HFFc6 (cell line): ENCODE measurements at regions not wholly inside any gene's neighbourhood (a gene's known extent, or its start where the extent isn't known, plus 50 kb on each side); places are given as distances from the start of the nearest gene placed in this dataset.
"Not testable (repeated sequence)": the region's sequence is repeated elsewhere in the genome, so short reads cannot be mapped to it uniquely, and the experiment has no call there.

Source experiments
- DNase-seq: peaks from one replicate; pipeline ENCODE4 v3.0.0-alpha.2; 2018
- H3K27ac Mint-ChIP-seq: 2 replicates; pipeline ENCODE4 v1.8.0; 2020; ENCODE audit warnings: mild to moderate bottlenecking, mixed read lengths
- H3K27me3 Mint-ChIP-seq: 2 replicates; pipeline ENCODE4 v1.8.0; 2021; ENCODE audit warnings: mild to moderate bottlenecking, moderate library complexity, mixed read lengths; ENCODE audit not compliant: insufficient read depth
- H3K36me3 Mint-ChIP-seq: 2 replicates; pipeline ENCODE4 v1.8.0; 2021; ENCODE audit warnings: low read depth, mixed read lengths
- H3K4me1 Mint-ChIP-seq: 2 replicates; pipeline ENCODE4 v1.8.0; 2020; ENCODE audit warnings: low read depth, mixed read lengths
- H3K4me3 Mint-ChIP-seq: 2 replicates; pipeline ENCODE4 v1.8.0; 2020; ENCODE audit warnings: mild to moderate bottlenecking, moderate library complexity, mixed read lengths
- H3K9me3 Mint-ChIP-seq: 2 replicates; pipeline ENCODE4 v1.8.0; 2020; ENCODE audit warnings: mild to moderate bottlenecking, mixed read lengths

DNA sequence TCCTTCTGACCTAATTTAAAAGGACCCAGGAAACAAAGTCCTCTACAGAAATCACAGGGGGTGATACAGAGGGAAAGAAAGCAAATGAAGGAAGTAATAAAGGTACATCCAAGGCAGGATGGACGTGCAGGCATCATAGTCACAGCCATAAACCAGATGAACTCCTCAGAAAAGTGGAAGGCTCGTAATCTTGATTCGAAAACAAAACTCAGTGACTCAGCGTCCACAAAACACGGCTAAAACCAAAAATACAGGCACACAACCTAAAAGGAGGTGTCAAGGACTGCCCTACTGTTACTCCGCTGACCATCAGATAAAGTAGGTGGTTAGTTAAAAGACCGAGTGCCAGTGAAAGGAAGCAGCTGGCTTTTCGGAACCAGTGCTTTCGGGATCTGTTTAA, 81.5 kb downstream of the TRIM69 start:
- not testable (repeated sequence) for H3K9me3 Mint-ChIP-seq, H3K36me3 Mint-ChIP-seq, DNase-seq, H3K4me3 Mint-ChIP-seq, H3K27ac Mint-ChIP-seq, H3K4me1 Mint-ChIP-seq
- H3K27me3 Mint-ChIP-seq: peaks cover 16% of the 10 kb centered on the region

DNA sequence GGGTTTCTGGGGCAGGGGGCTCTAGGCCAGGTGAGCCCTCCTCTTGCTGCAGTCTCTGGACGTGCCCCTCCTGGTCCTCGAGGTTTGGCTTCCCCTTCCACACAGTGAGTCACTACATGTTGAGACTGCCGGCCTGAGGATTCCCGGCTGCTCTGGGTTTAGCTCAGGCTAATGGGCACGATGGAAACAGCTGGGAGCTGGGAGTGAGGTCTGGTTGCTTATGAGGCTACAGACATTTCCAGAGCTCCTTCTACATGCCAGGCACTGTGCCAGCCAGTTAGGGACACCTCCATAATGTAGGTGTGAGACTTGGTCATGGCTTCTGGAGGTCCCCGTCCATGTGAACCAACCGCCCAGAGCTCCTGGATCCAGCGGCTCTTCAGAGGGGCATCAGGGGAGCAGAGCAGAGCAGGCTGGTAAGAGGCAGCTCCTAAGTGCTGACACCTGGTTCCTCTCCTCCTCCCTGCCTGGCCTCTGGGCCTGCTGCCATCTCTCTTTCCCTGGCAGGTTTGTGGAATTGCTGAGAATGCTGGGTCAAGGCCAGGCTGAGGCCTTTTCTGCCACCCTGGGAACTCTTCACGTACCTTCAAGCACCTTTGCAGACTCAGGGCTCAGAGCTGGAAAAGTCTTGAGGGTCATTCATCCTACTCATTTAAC, 83.1 kb downstream of the TRIM69 start:
- H3K9me3 Mint-ChIP-seq, H3K27me3 Mint-ChIP-seq, H3K36me3 Mint-ChIP-seq, H3K27ac Mint-ChIP-seq, H3K4me1 Mint-ChIP-seq, H3K4me3 Mint-ChIP-seq, DNase-seq: not testable (repeated sequence)

- H3K36me3 Mint-ChIP-seq, H3K4me1 Mint-ChIP-seq, H3K27me3 Mint-ChIP-seq, DNase-seq, H3K27ac Mint-ChIP-seq, H3K4me3 Mint-ChIP-seq, H3K9me3 Mint-ChIP-seq: not testable (repeated sequence)
Observed at GRCh38 chr15:44820535-44820934, 84.2 kb downstream of the TRIM69 start.

GRCh38 chr15:44820967-44821366, 84.6 kb downstream of the TRIM69 start:
- H3K27ac Mint-ChIP-seq, H3K4me1 Mint-ChIP-seq, DNase-seq, H3K9me3 Mint-ChIP-seq, H3K36me3 Mint-ChIP-seq, H3K4me3 Mint-ChIP-seq, H3K27me3 Mint-ChIP-seq: not testable (repeated sequence)

- H3K27ac Mint-ChIP-seq, H3K4me1 Mint-ChIP-seq, H3K36me3 Mint-ChIP-seq, H3K9me3 Mint-ChIP-seq, H3K4me3 Mint-ChIP-seq, DNase-seq, H3K27me3 Mint-ChIP-seq: not testable (repeated sequence)
Observed at GRCh38 chr15:44824277-44825145, 88.2 kb downstream of the TRIM69 start.

DNA sequence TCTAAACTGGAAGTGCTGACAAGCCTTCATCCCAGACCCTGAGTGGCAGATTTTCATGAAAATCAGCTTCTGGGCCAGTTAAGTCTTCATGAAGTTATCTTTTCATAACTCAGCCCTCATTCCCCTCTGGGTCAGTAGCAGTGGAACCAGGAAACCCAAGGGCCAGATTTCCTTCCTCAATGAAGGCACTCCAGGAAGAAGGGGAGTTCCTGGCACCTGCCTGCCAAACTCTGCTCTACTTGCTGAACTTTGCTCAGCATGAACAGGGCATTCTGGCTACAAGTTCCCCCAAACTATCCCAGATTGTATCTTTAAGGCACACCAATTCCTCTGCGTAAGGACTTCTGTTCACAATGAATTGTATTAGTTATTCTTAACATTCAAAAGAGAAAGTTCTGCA, 90.3 kb downstream of the TRIM69 start:
- H3K27me3 Mint-ChIP-seq, H3K9me3 Mint-ChIP-seq, H3K36me3 Mint-ChIP-seq, H3K4me3 Mint-ChIP-seq, DNase-seq, H3K27ac Mint-ChIP-seq, H3K4me1 Mint-ChIP-seq: not testable (repeated sequence)

- not testable (repeated sequence) for H3K4me3 Mint-ChIP-seq, DNase-seq, H3K27me3 Mint-ChIP-seq, H3K4me1 Mint-ChIP-seq, H3K36me3 Mint-ChIP-seq, H3K9me3 Mint-ChIP-seq
- H3K27ac Mint-ChIP-seq: peak overlapping the region; percentile 26; the same call in 1 of the 2 replicates
Observed at GRCh38 chr15:44828229-44828914, 92.0 kb downstream of the TRIM69 start.

GRCh38 chr15:44829150-44829549, 92.8 kb downstream of the TRIM69 start:
- not testable (repeated sequence) for H3K9me3 Mint-ChIP-seq, H3K4me1 Mint-ChIP-seq, H3K36me3 Mint-ChIP-seq, H3K27ac Mint-ChIP-seq, H3K4me3 Mint-ChIP-seq, H3K27me3 Mint-ChIP-seq, DNase-seq

DNA sequence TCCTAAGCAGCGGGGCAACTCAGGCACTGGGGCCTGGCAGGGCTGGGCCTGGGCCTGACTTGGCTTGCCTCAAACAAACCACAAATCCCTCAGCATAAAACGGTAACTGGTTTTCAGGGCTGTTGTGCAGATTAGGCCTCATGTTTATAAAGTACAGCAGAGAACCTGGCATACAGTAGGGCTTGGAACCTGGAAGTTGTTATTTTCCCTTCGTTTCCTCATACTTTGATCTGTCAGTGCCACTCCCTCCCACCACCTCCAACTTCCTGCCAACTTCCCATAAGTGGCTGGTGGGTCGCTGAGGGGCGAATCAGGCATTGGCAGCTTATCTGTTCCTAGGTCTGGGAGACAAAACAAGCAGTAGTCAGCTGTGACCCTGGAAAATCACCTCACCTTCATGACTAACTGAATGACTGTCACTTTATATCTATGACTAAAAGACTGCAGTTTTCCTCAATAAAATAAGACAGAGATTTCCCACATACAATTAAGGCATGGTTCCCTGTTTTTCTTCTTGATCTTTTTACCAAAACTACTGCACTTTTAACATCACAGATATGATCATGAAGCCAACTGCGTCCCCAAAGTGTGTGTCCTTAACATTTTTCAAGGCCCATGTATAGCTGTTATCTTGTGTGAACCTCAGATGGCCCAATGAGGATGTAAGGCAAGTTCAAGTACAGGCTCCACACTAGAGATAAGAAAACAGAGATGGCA, 94.5 kb downstream of the TRIM69 start:
- H3K9me3 Mint-ChIP-seq: not testable (repeated sequence)

DNA sequence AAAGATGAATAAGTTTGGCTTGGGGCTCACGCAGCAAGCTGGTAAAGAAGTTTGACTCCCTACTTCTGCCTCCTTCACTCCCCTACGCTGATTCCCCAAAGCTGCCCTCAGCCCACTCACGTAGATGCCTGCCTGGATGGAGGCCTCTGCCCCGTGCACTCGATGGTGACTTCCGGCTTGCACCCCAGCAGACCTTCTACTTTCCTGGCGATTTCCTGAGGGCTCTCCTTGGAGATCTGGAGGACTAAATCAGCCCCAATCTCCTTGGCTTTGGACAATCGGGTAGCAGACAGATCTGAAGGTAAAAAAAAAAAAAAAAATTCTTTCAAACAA, 95.0 kb downstream of the TRIM69 start:
- not testable (repeated sequence) for H3K4me3 Mint-ChIP-seq, DNase-seq, H3K27ac Mint-ChIP-seq, H3K9me3 Mint-ChIP-seq, H3K36me3 Mint-ChIP-seq, H3K4me1 Mint-ChIP-seq, H3K27me3 Mint-ChIP-seq

More for the DNA sequence above, 94.5 kb downstream of the TRIM69 start:
- not testable (repeated sequence) for DNase-seq, H3K36me3 Mint-ChIP-seq, H3K4me3 Mint-ChIP-seq, H3K27ac Mint-ChIP-seq, H3K27me3 Mint-ChIP-seq, H3K4me1 Mint-ChIP-seq

GRCh38 chr15:44832133-44832532, 95.8 kb downstream of the TRIM69 start:
- not testable (repeated sequence) for H3K4me1 Mint-ChIP-seq, H3K4me3 Mint-ChIP-seq, H3K27ac Mint-ChIP-seq, H3K27me3 Mint-ChIP-seq, DNase-seq, H3K9me3 Mint-ChIP-seq, H3K36me3 Mint-ChIP-seq

GRCh38 chr15:44833081-44833480, 96.8 kb downstream of the TRIM69 start:
- not testable (repeated sequence) for H3K4me1 Mint-ChIP-seq, H3K27me3 Mint-ChIP-seq, H3K9me3 Mint-ChIP-seq, H3K27ac Mint-ChIP-seq, H3K36me3 Mint-ChIP-seq, H3K4me3 Mint-ChIP-seq, DNase-seq

GRCh38 chr15:44833761-44834160, 97.4 kb downstream of the TRIM69 start:
- not testable (repeated sequence) for H3K9me3 Mint-ChIP-seq, H3K27me3 Mint-ChIP-seq, DNase-seq, H3K4me3 Mint-ChIP-seq, H3K36me3 Mint-ChIP-seq, H3K27ac Mint-ChIP-seq, H3K4me1 Mint-ChIP-seq
